ENCODE measurements at regions not wholly inside any gene's neighbourhood (a gene's known extent, or its start where the extent isn't known, plus 50 kb on each side); places are given as distances from the start of the nearest gene placed in this dataset.

DNA sequence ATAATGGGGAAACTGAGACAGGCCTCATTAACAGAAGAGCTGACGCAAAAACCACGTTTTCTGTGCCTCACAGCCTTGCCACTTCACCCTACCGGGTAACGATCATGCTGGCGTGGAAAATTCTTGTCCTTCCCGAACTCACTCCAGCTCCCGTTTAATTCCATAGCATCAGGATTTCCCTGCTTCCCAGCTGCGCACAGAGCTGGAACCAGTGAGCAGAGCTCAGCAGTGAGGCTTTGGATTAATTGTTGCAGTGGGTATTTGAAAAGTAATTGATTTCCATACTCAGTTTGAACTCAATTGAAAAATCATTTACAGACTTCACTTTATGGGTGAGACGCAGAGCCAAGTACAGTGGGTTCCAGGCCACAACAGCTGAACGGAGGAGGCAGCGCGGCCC is 199.0 kb upstream of the ADAMTS16 start:
- Mint-ChIP-seq H3K27me3 (no peaks in the 10 kb centered on the region), H3K4me3 (no peak overlapping the region), H3K36me3 (ENCODE audit: low read depth) (no peaks in the 10 kb centered on the region), H3K4me1 (no peaks in the 10 kb centered on the region), H3K9me3 (no peaks in the 10 kb centered on the region), H3K27ac (no peak overlapping the region)
- DNase-seq (no peak), ATAC-seq (no peak)

GRCh38 chr5:4941957-4942830 is 197.9 kb upstream of the ADAMTS16 start:
- no peak for ATAC-seq
- no peak overlapping the region for H3K27ac Mint-ChIP-seq
- H3K27me3 Mint-ChIP-seq: no peaks in the 10 kb centered on the region
- H3K4me3 Mint-ChIP-seq: no peak overlapping the region
- DNase-seq: peak; percentile 29
- no peaks in the 10 kb centered on the region for H3K9me3 Mint-ChIP-seq
- no peaks in the 10 kb centered on the region for H3K4me1 Mint-ChIP-seq
- no peaks in the 10 kb centered on the region for H3K36me3 Mint-ChIP-seq (ENCODE audit: low read depth)

DNA sequence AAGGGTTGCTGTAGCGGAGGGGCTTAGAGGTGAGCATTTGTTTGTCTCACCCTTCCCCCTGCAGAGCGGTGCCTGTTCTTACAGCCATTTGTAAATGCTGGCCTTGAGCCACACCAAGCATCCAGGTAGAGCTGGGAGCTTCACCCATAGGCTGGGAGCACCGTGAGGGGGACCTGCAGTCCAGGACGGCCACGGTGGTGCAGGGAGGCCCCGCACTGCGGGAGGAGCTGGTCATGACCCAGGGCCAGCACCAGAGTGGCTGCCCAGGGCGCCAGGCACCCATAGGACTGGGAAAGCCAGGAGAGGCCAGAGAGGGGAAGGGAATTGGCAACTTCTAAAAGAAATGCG is 197.3 kb upstream of the ADAMTS16 start:
- Mint-ChIP-seq H3K27ac (no peak overlapping the region), H3K9me3 (no peaks in the 10 kb centered on the region), H3K4me1 (no peaks in the 10 kb centered on the region), H3K36me3 (ENCODE audit: low read depth) (no peaks in the 10 kb centered on the region), H3K27me3 (no peaks in the 10 kb centered on the region), H3K4me3 (no peak overlapping the region)
- DNase-seq: no peak
- no peak for ATAC-seq

DNA sequence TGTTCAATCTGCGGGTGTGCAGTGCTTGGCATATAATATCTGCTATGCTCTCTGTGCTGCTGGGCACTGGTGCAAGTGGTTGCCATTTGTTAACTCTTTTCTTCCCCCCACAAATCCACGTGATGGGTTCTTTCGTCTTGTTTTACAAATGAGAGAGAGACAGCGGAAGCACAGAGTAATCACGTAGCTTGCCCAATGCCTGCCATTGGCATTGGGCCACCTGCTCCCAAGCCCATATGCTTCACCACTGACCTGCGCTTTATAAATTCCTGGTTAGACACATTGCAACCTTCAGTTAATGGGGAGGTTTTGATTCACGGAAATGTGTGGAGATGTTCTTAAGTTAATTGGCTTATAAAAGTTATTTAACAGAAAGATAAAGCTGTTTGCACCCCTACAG is 194.8 kb upstream of the ADAMTS16 start:
- no peaks in the 10 kb centered on the region for H3K27me3 Mint-ChIP-seq
- no peaks in the 10 kb centered on the region for H3K36me3 Mint-ChIP-seq (ENCODE audit: low read depth)
- no peaks in the 10 kb centered on the region for H3K9me3 Mint-ChIP-seq
- ATAC-seq: no peak
- DNase-seq: no peak
- no peaks in the 10 kb centered on the region for H3K4me1 Mint-ChIP-seq
- H3K4me3 Mint-ChIP-seq: no peak overlapping the region
- no peak overlapping the region for H3K27ac Mint-ChIP-seq

GRCh38 chr5:4947106-4947505 is 193.0 kb upstream of the ADAMTS16 start:
- no peaks in the 10 kb centered on the region for H3K4me1 Mint-ChIP-seq
- H3K4me3 Mint-ChIP-seq: no peak overlapping the region
- DNase-seq (no peak), ATAC-seq (no peak)
- no peaks in the 10 kb centered on the region for H3K36me3 Mint-ChIP-seq (ENCODE audit: low read depth)
- H3K27ac Mint-ChIP-seq: no peak overlapping the region
- no peaks in the 10 kb centered on the region for H3K27me3 Mint-ChIP-seq
- no peaks in the 10 kb centered on the region for H3K9me3 Mint-ChIP-seq

GRCh38 chr5:4947893-4948536 is 192.1 kb upstream of the ADAMTS16 start:
- Mint-ChIP-seq H3K4me3 (no peak overlapping the region), H3K36me3 (ENCODE audit: low read depth) (no peaks in the 10 kb centered on the region), H3K27me3 (no peaks in the 10 kb centered on the region), H3K27ac (no peak overlapping the region), H3K9me3 (no peaks in the 10 kb centered on the region), H3K4me1 (no peaks in the 10 kb centered on the region)
- no peak for DNase-seq
- no peak for ATAC-seq

DNA sequence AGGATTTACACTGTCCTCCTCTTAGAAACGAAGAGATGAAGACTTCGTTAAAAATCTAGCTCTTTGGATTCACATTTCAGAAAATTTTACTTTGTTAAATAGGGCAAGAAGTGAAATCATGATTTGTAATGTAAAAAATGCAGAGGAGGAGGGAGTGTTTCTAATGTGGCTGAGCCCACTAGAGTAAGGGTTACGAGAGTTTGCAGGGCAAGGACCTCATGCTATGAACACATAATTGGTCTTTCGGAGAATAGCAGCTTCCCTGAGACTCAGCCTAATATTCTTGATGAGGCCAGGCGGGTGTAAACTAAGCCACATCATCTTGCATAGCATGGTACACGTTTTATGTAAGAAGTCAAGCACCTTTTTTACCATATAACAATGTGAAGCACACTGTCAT is 191.0 kb upstream of the ADAMTS16 start:
- Mint-ChIP-seq H3K4me3 (no peak overlapping the region), H3K27me3 (no peaks in the 10 kb centered on the region), H3K36me3 (ENCODE audit: low read depth) (no peaks in the 10 kb centered on the region), H3K9me3 (no peaks in the 10 kb centered on the region), H3K27ac (no peak overlapping the region), H3K4me1 (no peaks in the 10 kb centered on the region)
- DNase-seq (no peak), ATAC-seq (no peak)

DNA sequence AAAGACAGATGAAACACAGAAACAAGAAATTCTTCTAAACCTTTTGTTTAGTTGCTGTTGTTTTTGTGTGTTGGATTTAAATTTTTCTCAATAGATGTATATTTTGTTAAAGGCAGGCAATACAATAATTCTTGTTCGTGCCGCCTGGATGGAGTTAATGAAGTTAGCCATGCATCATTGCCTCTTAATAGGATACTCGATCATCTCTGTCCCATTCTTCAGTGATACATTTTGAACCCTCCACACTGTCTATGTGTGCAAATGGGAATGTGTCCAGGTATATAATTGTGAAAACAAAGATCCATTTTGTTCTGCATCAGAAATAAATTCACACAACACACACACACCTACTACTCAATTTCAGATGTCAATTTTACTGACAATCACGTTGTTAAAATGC is 186.6 kb upstream of the ADAMTS16 start:
- ATAC-seq: no peak
- Mint-ChIP-seq H3K4me1 (no peaks in the 10 kb centered on the region), H3K36me3 (ENCODE audit: low read depth) (no peaks in the 10 kb centered on the region), H3K9me3 (no peaks in the 10 kb centered on the region), H3K27ac (no peak overlapping the region), H3K4me3 (no peak overlapping the region), H3K27me3 (peaks cover 2% of the 10 kb centered on the region)
- no peak for DNase-seq

DNA sequence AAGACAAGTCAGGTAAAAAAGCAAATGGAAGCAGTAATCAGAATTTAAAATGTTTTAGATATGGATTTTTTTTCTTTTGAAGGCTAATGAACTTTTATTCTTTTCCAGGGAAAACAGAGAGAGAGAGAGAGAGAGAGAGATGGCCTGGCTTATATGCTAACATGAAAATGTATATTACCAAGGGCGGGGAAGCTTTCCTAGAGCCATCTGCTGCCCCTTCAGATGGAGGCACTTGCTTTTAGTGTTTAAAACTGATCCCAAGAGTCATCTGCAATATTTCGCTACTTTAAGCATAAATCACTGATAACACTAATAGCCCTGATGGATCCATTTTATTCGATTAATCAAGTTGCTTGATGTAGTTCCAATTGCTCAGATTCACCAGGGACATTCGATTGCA is 186.1 kb upstream of the ADAMTS16 start:
- Mint-ChIP-seq H3K4me3 (no peak overlapping the region), H3K27ac (no peak overlapping the region), H3K36me3 (ENCODE audit: low read depth) (no peaks in the 10 kb centered on the region), H3K4me1 (no peaks in the 10 kb centered on the region), H3K27me3 (peaks cover 2% of the 10 kb centered on the region), H3K9me3 (no peaks in the 10 kb centered on the region)
- no peak for DNase-seq
- no peak for ATAC-seq

GRCh38 chr5:4963265-4963664 is 176.9 kb upstream of the ADAMTS16 start:
- Mint-ChIP-seq H3K27me3 (no peaks in the 10 kb centered on the region), H3K4me3 (no peak overlapping the region)

GRCh38 chr5:4969351-4969750 is 170.8 kb upstream of the ADAMTS16 start:
- Mint-ChIP-seq H3K4me1 (no peaks in the 10 kb centered on the region), H3K27ac (no peak overlapping the region), H3K36me3 (ENCODE audit: low read depth) (no peaks in the 10 kb centered on the region), H3K4me3 (no peak overlapping the region), H3K9me3 (peaks cover 4% of the 10 kb centered on the region), H3K27me3 (no peaks in the 10 kb centered on the region)
- no peak for ATAC-seq
- no peak for DNase-seq

More at GRCh38 chr5:4963265-4963664, 176.9 kb upstream of the ADAMTS16 start:
- H3K27ac Mint-ChIP-seq: no peak overlapping the region
- no peaks in the 10 kb centered on the region for H3K4me1 Mint-ChIP-seq
- H3K36me3 Mint-ChIP-seq (ENCODE audit: low read depth): no peaks in the 10 kb centered on the region
- ATAC-seq (no peak), DNase-seq (no peak)
- peaks cover 9% of the 10 kb centered on the region for H3K9me3 Mint-ChIP-seq

GRCh38 chr5:4970171-4970570 is 170.0 kb upstream of the ADAMTS16 start:
- Mint-ChIP-seq H3K27ac (no peak overlapping the region), H3K4me3 (no peak overlapping the region), H3K4me1 (no peaks in the 10 kb centered on the region), H3K9me3 (peaks cover 4% of the 10 kb centered on the region), H3K36me3 (ENCODE audit: low read depth) (no peaks in the 10 kb centered on the region), H3K27me3 (no peaks in the 10 kb centered on the region)
- ATAC-seq (no peak), DNase-seq (no peak)

DNA sequence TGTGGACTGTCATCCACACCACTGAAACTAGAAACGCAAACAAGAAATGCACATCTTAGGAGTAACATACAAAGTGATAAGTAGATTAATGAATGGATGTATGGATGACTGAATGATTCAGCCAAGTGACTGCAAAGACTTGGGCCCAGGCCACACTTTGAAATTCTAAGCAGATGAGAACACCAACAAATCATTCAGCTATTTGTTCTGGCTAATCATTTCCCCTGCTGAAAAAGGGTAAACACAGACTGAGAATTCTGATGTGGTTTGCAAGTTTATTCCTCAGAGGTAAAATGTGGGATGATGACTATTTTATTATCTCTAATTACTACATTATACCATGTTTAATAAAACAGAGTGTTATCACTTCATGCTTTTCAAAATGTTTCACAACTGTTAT is 163.2 kb upstream of the ADAMTS16 start:
- ATAC-seq: no peak
- Mint-ChIP-seq H3K4me1 (no peaks in the 10 kb centered on the region), H3K4me3 (no peak overlapping the region), H3K27me3 (no peaks in the 10 kb centered on the region), H3K27ac (no peak overlapping the region), H3K9me3 (no peaks in the 10 kb centered on the region), H3K36me3 (ENCODE audit: low read depth) (no peaks in the 10 kb centered on the region)
- no peak for DNase-seq

GRCh38 chr5:4977416-4978110 is 162.6 kb upstream of the ADAMTS16 start:
- no peak overlapping the region for H3K4me3 Mint-ChIP-seq
- H3K27ac Mint-ChIP-seq: no peak overlapping the region
- H3K27me3 Mint-ChIP-seq: no peaks in the 10 kb centered on the region
- DNase-seq (no peak), ATAC-seq (no peak)
- no peaks in the 10 kb centered on the region for H3K36me3 Mint-ChIP-seq (ENCODE audit: low read depth)
- no peaks in the 10 kb centered on the region for H3K4me1 Mint-ChIP-seq
- H3K9me3 Mint-ChIP-seq: no peaks in the 10 kb centered on the region

DNA sequence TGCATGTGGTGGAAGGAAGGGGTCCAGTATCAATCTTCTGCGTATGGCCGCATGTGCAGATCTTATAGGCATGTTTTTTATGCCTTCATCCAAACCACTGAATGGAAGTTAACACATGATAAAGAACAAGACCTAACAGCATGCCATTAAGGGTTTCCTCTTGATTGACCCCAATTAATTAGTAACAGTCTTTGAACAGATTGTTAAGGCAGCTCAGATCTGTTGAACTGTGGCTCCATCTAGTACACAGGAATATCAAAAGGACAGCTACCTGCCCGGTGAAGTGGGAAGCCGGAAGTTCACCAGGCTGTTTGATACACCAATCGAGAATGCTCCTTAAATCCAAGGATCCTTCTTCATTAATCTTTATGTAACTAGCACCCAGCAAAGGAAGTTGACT is 159.9 kb upstream of the ADAMTS16 start:
- no peaks in the 10 kb centered on the region for H3K27me3 Mint-ChIP-seq
- H3K9me3 Mint-ChIP-seq: no peaks in the 10 kb centered on the region
- H3K4me3 Mint-ChIP-seq: no peak overlapping the region
- DNase-seq (no peak), ATAC-seq (no peak)
- no peaks in the 10 kb centered on the region for H3K4me1 Mint-ChIP-seq
- no peak overlapping the region for H3K27ac Mint-ChIP-seq
- H3K36me3 Mint-ChIP-seq (ENCODE audit: low read depth): no peaks in the 10 kb centered on the region

Data from activated naive CD8-positive, alpha-beta T cell treated with anti-CD3 and anti-CD28 coated beads, Interleukin-2, amount 50 U/mL, for 24 hours (primary cell).